M059J (cell line): ENCODE measurements at regions not wholly inside any gene's neighbourhood (a gene's known extent, or its start where the extent isn't known, plus 50 kb on each side); places are given as distances from the start of the nearest gene placed in this dataset.

Source experiments
- DNase-seq: peaks from one replicate; pipeline ENCODE4 v3.0.0-alpha.2; 2012; ENCODE audit warnings: low read depth

DNA sequence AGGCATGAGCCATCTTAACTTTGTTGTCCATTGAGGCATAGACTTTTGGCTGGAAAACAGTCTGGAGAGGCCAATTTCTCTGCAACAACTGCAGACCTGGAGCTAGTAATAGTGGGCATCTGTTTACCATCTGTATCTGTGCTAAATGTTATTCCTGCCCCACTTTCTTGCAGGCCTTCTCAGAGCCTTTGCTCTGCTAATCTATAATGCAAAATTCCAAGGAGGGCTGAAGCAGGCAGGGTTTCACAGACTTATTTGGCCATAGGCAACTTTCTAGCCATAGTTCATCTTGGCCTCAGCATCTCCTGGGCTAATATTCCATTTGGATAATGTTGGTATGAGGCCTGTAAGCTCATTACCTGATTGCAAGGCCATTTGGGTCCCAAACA lies 124.5 kb upstream of the CSF3R start:
- DNase-seq, result no peak

DNA sequence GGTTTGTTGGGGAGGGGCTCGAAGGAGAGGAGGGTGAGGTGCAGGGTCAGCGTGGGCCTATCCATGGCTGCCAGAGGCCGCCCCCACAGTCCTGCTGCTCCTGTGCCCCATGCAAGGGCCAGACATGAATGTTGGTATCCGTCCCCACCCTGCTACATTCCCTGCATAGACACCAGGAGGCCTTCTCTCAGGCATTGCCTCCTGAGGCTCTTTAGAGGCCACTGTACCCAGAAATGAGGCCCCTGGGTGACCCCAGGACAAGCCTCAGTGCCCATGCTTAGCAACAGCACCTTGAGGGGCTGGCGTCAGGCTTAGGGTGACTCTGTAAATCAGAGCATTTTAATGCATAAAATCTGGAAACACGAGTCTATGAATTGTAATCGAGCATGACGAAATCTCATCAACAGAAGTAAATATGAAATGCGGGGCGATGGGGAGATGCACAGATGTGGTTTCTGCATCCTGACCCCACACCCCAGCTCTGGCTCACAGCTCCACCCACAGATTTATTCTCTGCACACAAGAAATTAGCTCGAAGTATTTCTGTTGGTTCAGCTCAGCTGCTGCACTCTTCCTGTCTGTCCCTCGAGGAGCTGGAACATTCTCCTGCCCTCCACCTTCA lies 124.0 kb upstream of the CSF3R start:
- no peak for DNase-seq

DNA sequence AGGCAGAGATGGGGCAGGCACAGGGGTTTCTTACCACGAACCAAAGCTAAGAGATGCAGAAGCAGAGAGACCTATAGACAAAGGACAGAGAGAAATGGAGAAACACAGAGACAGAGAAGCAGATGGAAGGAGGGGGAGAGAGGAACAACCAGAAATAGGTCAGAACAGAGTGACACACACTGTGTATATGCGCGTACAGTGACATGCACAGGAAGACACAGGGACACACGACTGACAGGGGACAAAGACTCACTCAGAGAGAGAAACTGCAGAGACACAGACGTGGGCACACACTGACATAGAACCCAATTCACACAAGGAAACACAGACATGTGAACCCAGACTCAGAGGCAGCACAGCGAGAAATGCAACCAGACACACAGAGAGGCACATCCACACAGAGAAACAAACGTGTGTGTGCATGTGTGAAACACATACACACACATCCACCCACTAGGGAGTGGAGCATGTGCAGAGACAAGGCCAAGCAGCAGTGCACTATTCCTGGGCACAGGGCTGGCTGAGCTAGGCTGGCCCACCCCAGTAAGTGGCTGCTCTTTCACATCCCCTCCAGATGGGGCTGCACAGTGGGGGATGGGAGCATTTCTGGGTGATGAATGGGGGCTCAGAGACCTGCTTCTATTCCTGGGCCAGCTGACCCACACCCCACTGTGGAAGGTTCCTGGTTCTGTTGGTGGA lies 123.4 kb upstream of the CSF3R start:
- no peak for DNase-seq

DNA sequence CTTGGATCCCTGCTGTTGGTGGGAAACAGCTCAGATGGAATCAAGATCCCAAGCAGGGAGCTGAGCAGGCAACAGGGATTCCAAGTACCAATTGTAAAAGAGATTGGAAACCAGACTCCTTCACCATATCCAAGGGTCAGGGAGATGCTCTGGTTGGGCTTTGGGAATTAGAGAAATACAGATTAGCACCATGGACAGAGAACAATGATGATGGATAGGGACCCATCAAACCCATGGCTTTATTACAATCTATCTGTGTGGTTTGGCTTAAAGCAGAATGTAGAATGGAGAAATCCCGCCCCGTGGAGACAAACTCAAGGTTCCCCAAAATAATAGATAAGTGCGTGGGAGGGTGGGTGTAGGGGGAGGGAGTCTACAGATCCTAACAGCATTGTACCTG lies 120.7 kb upstream of the CSF3R start:
- DNase-seq, result no peak

GRCh38 chr1:36602184-36602583 lies 119.5 kb upstream of the CSF3R start:
- no peak for DNase-seq

- DNase-seq, result no peak
Observed at GRCh38 chr1:36599828-36600227, 117.1 kb upstream of the CSF3R start.

- no peak for DNase-seq
Observed at GRCh38 chr1:36597514-36597913, 114.8 kb upstream of the CSF3R start.

GRCh38 chr1:36595921-36596320 lies 113.2 kb upstream of the CSF3R start:
- DNase-seq, result no peak

GRCh38 chr1:36595349-36595748 lies 112.6 kb upstream of the CSF3R start:
- no peak for DNase-seq

- DNase-seq, result no peak
Observed at GRCh38 chr1:36594023-36594422, 111.3 kb upstream of the CSF3R start.

DNA sequence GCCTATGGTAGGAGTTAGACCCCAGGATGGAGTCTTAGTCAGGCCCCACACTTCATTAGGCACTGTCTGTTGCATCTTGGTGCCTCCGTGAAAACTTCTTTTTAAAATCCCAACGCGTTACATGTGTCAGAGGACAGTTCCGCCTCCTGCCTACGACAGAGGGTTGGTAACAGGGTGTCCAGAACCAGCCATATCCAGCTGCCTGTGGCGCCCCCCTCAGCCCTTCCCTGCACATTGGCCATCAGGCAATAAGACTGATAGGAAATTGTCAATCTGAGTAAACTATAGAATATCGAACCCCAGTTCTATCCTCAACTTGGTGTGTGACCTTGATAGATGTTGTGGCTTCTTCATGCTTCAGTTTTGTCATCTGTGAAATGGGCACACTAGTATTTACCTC lies 108.6 kb upstream of the CSF3R start:
- no peak for DNase-seq

GRCh38 chr1:36590771-36591170 lies 108.1 kb upstream of the CSF3R start:
- no peak for DNase-seq

- no peak for DNase-seq
Observed at GRCh38 chr1:36590264-36590663, 107.6 kb upstream of the CSF3R start.

- no peak for DNase-seq
Observed at GRCh38 chr1:36588972-36589371, 106.3 kb upstream of the CSF3R start.

- DNase-seq, result peak; percentile 14
Observed at GRCh38 chr1:36585569-36586548, 103.1 kb upstream of the CSF3R start.

- DNase-seq, result no peak
Observed at GRCh38 chr1:36584874-36585453, 102.3 kb upstream of the CSF3R start.

DNA sequence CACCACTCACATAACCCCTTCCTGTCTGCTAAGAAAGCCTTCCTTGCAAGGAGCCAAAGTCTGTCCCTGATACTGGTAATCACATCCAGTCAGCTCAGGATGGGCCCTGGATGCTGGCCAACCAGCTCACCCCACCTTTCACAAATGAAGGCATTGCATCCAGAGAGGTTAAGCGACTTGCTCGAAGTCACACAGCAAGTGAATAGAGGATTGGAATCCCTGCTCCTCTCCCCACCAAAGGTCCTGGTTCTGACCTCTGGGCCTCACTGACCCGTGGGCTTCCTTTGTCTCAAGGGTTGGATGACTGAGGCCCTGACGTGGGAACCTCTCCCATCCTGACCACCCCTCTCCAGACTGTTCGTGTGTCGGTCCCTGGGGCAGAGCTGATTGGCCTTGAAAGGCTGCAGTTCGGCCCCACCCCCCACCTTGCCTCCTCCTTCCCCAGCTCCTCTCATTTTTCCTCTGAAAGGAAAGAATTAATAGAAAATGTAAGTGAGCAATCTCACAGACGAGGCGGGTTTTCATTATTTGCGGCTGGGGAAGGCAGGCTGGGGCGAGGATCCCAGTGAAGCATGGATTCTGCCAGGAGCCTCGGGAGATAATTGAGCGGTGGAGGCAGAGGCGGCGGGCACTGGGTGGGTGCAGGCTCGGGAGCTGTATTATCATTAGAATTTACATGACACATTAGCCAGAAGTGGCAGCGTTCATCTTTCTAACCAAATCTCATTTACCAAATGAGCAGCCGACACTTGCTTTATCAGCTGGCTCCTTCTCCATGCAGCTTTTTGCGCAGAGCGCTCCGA lies 101.5 kb upstream of the CSF3R start:
- no peak for DNase-seq

GRCh38 chr1:36583080-36583479 lies 100.4 kb upstream of the CSF3R start:
- no peak for DNase-seq

DNA sequence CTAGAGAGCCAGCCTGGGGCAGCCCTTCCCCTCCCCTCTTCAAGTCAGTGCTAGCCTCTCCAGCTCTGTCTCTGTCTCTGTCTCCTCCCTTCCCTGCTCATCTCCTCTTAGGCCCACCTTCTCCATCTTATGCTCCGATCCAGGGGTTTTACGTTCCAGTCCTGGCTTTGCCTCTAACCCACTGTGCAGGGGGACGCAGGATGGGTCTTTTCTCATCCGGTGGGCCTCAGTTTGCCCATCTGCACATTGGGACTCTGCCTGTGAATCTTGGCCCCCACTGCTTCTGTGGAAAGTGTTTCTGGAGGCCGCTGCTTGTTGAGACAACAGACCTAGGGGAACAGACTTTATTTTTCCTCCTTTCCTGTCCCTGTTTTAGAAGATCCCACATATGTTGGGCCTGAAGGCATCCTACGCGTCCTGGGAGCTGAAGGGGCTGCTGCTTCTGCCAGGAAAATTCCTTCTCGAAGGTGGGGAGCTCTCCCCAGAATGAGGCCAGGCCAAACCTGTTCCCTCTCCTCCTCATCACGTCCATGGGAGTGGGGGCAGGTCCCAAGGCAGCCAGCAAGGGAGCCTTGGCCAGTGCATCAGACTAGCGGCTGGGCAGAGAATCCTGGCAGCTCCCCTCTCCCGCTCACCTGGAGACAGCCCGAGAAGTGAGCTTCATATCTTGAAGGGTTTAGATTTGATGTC lies 99.5 kb upstream of the CSF3R start:
- DNase-seq, result no peak

DNA sequence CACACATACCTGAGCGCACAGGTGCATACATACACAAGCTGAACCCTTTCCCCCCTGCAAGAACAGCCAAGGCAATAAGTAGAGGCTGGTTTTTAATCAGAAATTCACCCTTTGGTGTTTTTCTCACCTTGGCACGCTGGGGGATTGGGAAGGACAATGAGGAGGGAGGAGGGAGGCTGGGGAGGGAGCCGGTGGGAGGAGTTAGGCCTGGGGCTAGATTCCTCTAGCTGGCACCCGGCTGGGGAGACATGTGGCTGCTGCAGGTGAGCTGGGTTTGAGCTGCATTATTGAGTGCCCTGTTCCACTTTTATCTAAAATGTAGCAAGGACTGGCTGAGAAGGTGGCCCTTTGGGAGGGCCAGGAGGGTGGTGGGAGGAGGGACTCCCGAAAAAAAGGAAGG lies 97.8 kb upstream of the CSF3R start:
- no peak for DNase-seq

DNA sequence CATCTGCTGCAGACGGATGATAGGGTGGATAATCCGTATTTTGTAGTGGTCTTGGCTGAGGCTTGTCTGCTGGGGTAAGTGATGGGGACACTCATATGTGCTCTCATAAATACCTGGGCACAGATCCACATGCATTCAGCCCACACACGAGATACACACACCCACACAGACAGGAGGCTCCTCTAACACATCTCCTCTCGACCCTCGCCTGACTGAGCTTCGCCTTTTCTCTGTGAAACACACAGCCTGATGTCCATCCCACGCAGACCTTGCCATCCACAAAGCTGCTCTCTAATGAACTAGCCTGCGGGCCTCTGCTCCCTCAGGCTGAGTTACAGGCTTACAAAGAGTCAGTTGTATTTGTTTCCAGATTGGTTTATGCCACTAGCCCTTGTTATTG lies 96.3 kb upstream of the CSF3R start:
- DNase-seq, result no peak
